C4-2B (cell line): ENCODE measurements at regions not wholly inside any gene's neighbourhood (a gene's known extent, or its start where the extent isn't known, plus 50 kb on each side); places are given as distances from the start of the nearest gene placed in this dataset.

ENCODE experiments used
- H3K27ac ChIP-seq: fragments of 450-650 bp; 2 replicates; pipeline ENCODE4 v1.5.1; 2017
- CTCF ChIP-seq: fragments of 450-650 bp; conservative IDR thresholded peaks from 2 replicates; pipeline ENCODE4 v1.5.1; 2017; ENCODE audit warnings: mild to moderate bottlenecking
- ZFX ChIP-seq: fragments of 450-650 bp; IDR thresholded peaks from 2 replicates; pipeline ENCODE4 v1.6.1; 2017

GRCh38 chr1:242579528-242580235, 55.2 kb upstream of the PLD5 start:
- H3K27ac ChIP-seq, result no peak overlapping the region
- TF ChIP-seq ZFX, result no peak
- no peak for TF ChIP-seq CTCF
